ENCODE measurements at regions not wholly inside any gene's neighbourhood (a gene's known extent, or its start where the extent isn't known, plus 50 kb on each side); places are given as distances from the start of the nearest gene placed in this dataset.

- H3K4me1 ChIP-seq (ENCODE audit: insufficient read depth, low read length): no peaks in the 10 kb centered on the region
- TF ChIP-seq, protein P1, sequence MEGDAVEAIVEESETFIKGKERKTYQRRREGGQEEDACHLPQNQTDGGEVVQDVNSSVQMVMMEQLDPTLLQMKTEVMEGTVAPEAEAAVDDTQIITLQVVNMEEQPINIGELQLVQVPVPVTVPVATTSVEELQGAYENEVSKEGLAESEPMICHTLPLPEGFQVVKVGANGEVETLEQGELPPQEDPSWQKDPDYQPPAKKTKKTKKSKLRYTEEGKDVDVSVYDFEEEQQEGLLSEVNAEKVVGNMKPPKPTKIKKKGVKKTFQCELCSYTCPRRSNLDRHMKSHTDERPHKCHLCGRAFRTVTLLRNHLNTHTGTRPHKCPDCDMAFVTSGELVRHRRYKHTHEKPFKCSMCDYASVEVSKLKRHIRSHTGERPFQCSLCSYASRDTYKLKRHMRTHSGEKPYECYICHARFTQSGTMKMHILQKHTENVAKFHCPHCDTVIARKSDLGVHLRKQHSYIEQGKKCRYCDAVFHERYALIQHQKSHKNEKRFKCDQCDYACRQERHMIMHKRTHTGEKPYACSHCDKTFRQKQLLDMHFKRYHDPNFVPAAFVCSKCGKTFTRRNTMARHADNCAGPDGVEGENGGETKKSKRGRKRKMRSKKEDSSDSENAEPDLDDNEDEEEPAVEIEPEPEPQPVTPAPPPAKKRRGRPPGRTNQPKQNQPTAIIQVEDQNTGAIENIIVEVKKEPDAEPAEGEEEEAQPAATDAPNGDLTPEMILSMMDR (IDR thresholded peaks at IDR 0.05; ENCODE audit: insufficient read depth, low read depth, low read length): no peak
- TF ChIP-seq EZH2 (IDR thresholded peaks at IDR 0.05; ENCODE audit: insufficient read depth, low read length): no peak
- no peaks in the 10 kb centered on the region for H3K4me1 Mint-ChIP-seq (ENCODE audit: low read depth, unreplicated experiment)
- H3K9me3 Mint-ChIP-seq (ENCODE audit: unreplicated experiment): no peaks in the 10 kb centered on the region
- no peak overlapping the region for H3K9ac ChIP-seq (ENCODE audit: low read length)
- H3K27ac ChIP-seq (ENCODE audit: low read depth, low read length): no peak overlapping the region
- H3K4me3 Mint-ChIP-seq (ENCODE audit: unreplicated experiment): no peak overlapping the region
- H3K79me2 ChIP-seq (ENCODE audit: insufficient read depth, low read length): no peaks in the 10 kb centered on the region
- DNase-seq (ENCODE audit: low read depth) (no peak), FAIRE-seq (no peak)
- no peak overlapping the region for H3K27ac Mint-ChIP-seq (ENCODE audit: unreplicated experiment)
- H3K4me3 ChIP-seq (ENCODE audit: insufficient read depth, low read depth, low read length): no peak overlapping the region
- H2AFZ ChIP-seq (ENCODE audit: low read depth, low read length): no peak overlapping the region
- H3K27me3 Mint-ChIP-seq (ENCODE audit: low read depth, unreplicated experiment): no peaks in the 10 kb centered on the region
- H3K27me3 ChIP-seq (ENCODE audit: insufficient read depth, low read length): no peaks in the 10 kb centered on the region
- H3K36me3 Mint-ChIP-seq (ENCODE audit: low read depth, unreplicated experiment): no peaks in the 10 kb centered on the region
- no peak overlapping the region for H3K4me2 ChIP-seq (ENCODE audit: low read length)
- no peaks in the 10 kb centered on the region for H3K36me3 ChIP-seq (ENCODE audit: insufficient read depth, low read length)
- no peaks in the 10 kb centered on the region for H4K20me1 ChIP-seq (ENCODE audit: insufficient read depth, low read length)
- no peaks in the 10 kb centered on the region for H3K9me3 ChIP-seq (ENCODE audit: insufficient read depth, low read depth, low read length)
Observed at GRCh38 chr10:10101106-10101505, 916.6 kb upstream of the CELF2 start.

- peaks cover 2% of the 10 kb centered on the region for H3K9me3 Mint-ChIP-seq (ENCODE audit: unreplicated experiment)
- Histone ChIP-seq H3K27me3 (ENCODE audit: insufficient read depth, low read length) (no peaks in the 10 kb centered on the region), H3K4me1 (ENCODE audit: insufficient read depth, low read length) (no peaks in the 10 kb centered on the region), H3K9me3 (ENCODE audit: insufficient read depth, low read depth, low read length) (no peaks in the 10 kb centered on the region), H4K20me1 (ENCODE audit: insufficient read depth, low read length) (no peaks in the 10 kb centered on the region), H3K36me3 (ENCODE audit: insufficient read depth, low read length) (no peaks in the 10 kb centered on the region), H2AFZ (ENCODE audit: low read depth, low read length) (no peak overlapping the region), H3K79me2 (ENCODE audit: insufficient read depth, low read length) (no peaks in the 10 kb centered on the region), H3K9ac (ENCODE audit: low read length) (no peak overlapping the region), H3K27ac (ENCODE audit: low read depth, low read length) (no peak overlapping the region), H3K4me2 (ENCODE audit: low read length) (no peak overlapping the region), H3K4me3 (ENCODE audit: insufficient read depth, low read depth, low read length) (no peak overlapping the region)
- no peak overlapping the region for H3K27ac Mint-ChIP-seq (ENCODE audit: unreplicated experiment)
- FAIRE-seq (no peak), DNase-seq (ENCODE audit: low read depth) (no peak)
- no peaks in the 10 kb centered on the region for H3K27me3 Mint-ChIP-seq (ENCODE audit: low read depth, unreplicated experiment)
- H3K36me3 Mint-ChIP-seq (ENCODE audit: low read depth, unreplicated experiment): no peaks in the 10 kb centered on the region
- TF ChIP-seq, protein P1 (IDR thresholded peaks at IDR 0.05; ENCODE audit: insufficient read depth, low read depth, low read length): no peak
- TF ChIP-seq EZH2 (IDR thresholded peaks at IDR 0.05; ENCODE audit: insufficient read depth, low read length): no peak
- H3K4me3 Mint-ChIP-seq (ENCODE audit: unreplicated experiment): no peak overlapping the region
- no peaks in the 10 kb centered on the region for H3K4me1 Mint-ChIP-seq (ENCODE audit: low read depth, unreplicated experiment)
Observed at GRCh38 chr10:10110844-10111490, 906.7 kb upstream of the CELF2 start.

- Histone ChIP-seq H3K4me2 (ENCODE audit: low read length) (no peak overlapping the region), H4K20me1 (ENCODE audit: insufficient read depth, low read length) (no peaks in the 10 kb centered on the region), H2AFZ (ENCODE audit: low read depth, low read length) (no peak overlapping the region), H3K9me3 (ENCODE audit: insufficient read depth, low read depth, low read length) (no peaks in the 10 kb centered on the region), H3K27ac (ENCODE audit: low read depth, low read length) (no peak overlapping the region), H3K79me2 (ENCODE audit: insufficient read depth, low read length) (no peaks in the 10 kb centered on the region), H3K36me3 (ENCODE audit: insufficient read depth, low read length) (no peaks in the 10 kb centered on the region), H3K4me1 (ENCODE audit: insufficient read depth, low read length) (no peaks in the 10 kb centered on the region), H3K27me3 (ENCODE audit: insufficient read depth, low read length) (no peaks in the 10 kb centered on the region), H3K4me3 (ENCODE audit: insufficient read depth, low read depth, low read length) (no peak overlapping the region), H3K9ac (ENCODE audit: low read length) (no peak overlapping the region)
- FAIRE-seq (no peak), DNase-seq (ENCODE audit: low read depth) (no peak)
- Mint-ChIP-seq H3K4me1 (ENCODE audit: low read depth, unreplicated experiment) (no peaks in the 10 kb centered on the region), H3K9me3 (ENCODE audit: unreplicated experiment) (peaks cover 4% of the 10 kb centered on the region), H3K27me3 (ENCODE audit: low read depth, unreplicated experiment) (peaks cover 3% of the 10 kb centered on the region), H3K36me3 (ENCODE audit: low read depth, unreplicated experiment) (no peaks in the 10 kb centered on the region), H3K27ac (ENCODE audit: unreplicated experiment) (no peak overlapping the region), H3K4me3 (ENCODE audit: unreplicated experiment) (no peak overlapping the region)
- no peak for TF ChIP-seq EZH2 (IDR thresholded peaks at IDR 0.05; ENCODE audit: insufficient read depth, low read length)
- TF ChIP-seq, protein P1 (IDR thresholded peaks at IDR 0.05; ENCODE audit: insufficient read depth, low read depth, low read length): no peak
Observed at GRCh38 chr10:10118131-10118530, 899.5 kb upstream of the CELF2 start.
